Immature natural killer cell (primary cell): ENCODE measurements at regions not wholly inside any gene's neighbourhood (a gene's known extent, or its start where the extent isn't known, plus 50 kb on each side); places are given as distances from the start of the nearest gene placed in this dataset.
"Not testable (repeated sequence)": the region's sequence is repeated elsewhere in the genome, so short reads cannot be mapped to it uniquely, and the experiment has no call there.

ENCODE experiments used
- DNase-seq, 3 donors: peaks; one replicate each; pipeline ENCODE4 v3.0.0; 2022; ENCODE audit warnings: mixed read lengths in 1 of 3
- H3K27ac Mint-ChIP-seq, 6 donors: one replicate each; pipeline ENCODE4 v1.8.0; 2020; ENCODE audit warnings: mixed read lengths in 6 of 6, mild to moderate bottlenecking in 5 of 6, inconsistent platforms in 4 of 6, moderate library complexity in 3 of 6
- H3K27me3 Mint-ChIP-seq, 3 donors: one replicate each; pipeline ENCODE4 v1.8.0; 2020 to 2021; ENCODE audit warnings: low read depth in 3 of 3, mild to moderate bottlenecking in 3 of 3, mixed read lengths in 3 of 3, moderate library complexity in 3 of 3, inconsistent platforms in 1 of 3
- H3K36me3 Mint-ChIP-seq, 3 donors: one replicate each; pipeline ENCODE4 v1.8.0; 2020; ENCODE audit warnings: mixed read lengths in 3 of 3, inconsistent platforms in 2 of 3, mild to moderate bottlenecking in 2 of 3
- H3K4me1 Mint-ChIP-seq, 2 donors: one replicate each; pipeline ENCODE4 v1.8.0; 2020; ENCODE audit warnings: inconsistent platforms in 2 of 2, mild to moderate bottlenecking in 2 of 2, mixed read lengths in 2 of 2, moderate library complexity in 1 of 2
- H3K4me3 Mint-ChIP-seq, 5 donors: one replicate each; pipeline ENCODE4 v1.8.0; 2020; ENCODE audit warnings: mild to moderate bottlenecking in 5 of 5, mixed read lengths in 5 of 5, inconsistent platforms in 3 of 5, moderate library complexity in 3 of 5
- H3K9me3 Mint-ChIP-seq, 6 donors: one replicate each; pipeline ENCODE4 v1.8.0; 2020; ENCODE audit warnings: mild to moderate bottlenecking in 6 of 6, mixed read lengths in 6 of 6, inconsistent platforms in 4 of 6, moderate library complexity in 3 of 6

- Mint-ChIP-seq H3K27me3 (peaks cover 3 to 18% (median 9%) of the 10 kb centered on the region in 3 donors), H3K4me3 (peak overlapping the region in 4 of 5 donors; percentile 31 to 75 (median 48)), H3K4me1 (peaks cover 19 to 23% of the 10 kb centered on the region in 2 donors), H3K9me3 (peaks cover 0 to 2% (median 0%) of the 10 kb centered on the region in 6 donors), H3K36me3 (peaks cover 0 to 5% (median 0%) of the 10 kb centered on the region in 3 donors), H3K27ac (peak overlapping the region in 1 of 6 donors; percentile 27)
- peak; percentile 32 to 63 (median 40) for DNase-seq
These were observed 340.1 kb downstream of the BCL11B start for GRCh38 chr14:98931911-98932310.

- H3K4me1 Mint-ChIP-seq, result peaks cover 18 to 23% of the 10 kb centered on the region in 2 donors
- peak overlapping the region in 1 of 6 donors; percentile 37 for H3K27ac Mint-ChIP-seq
- H3K9me3 Mint-ChIP-seq, result peaks cover 0 to 2% (median 0%) of the 10 kb centered on the region in 6 donors
- peaks cover 4 to 18% (median 8%) of the 10 kb centered on the region in 3 donors for H3K27me3 Mint-ChIP-seq
- DNase-seq, result no peak
- peaks cover 0 to 2% (median 0%) of the 10 kb centered on the region in 3 donors for H3K36me3 Mint-ChIP-seq
- H3K4me3 Mint-ChIP-seq, result peak overlapping the region in 4 of 5 donors; percentile 19 to 75 (median 48)
These were observed 339.3 kb downstream of the BCL11B start for GRCh38 chr14:98932431-98933325.

GRCh38 chr14:98934569-98934968, 337.4 kb downstream of the BCL11B start:
- not testable (repeated sequence) for DNase-seq, H3K4me3 Mint-ChIP-seq, H3K36me3 Mint-ChIP-seq, H3K9me3 Mint-ChIP-seq, H3K27ac Mint-ChIP-seq
- H3K4me1 Mint-ChIP-seq, result peaks cover 18 to 23% of the 10 kb centered on the region in 2 donors
- peaks cover 8 to 17% (median 10%) of the 10 kb centered on the region in 3 donors for H3K27me3 Mint-ChIP-seq

- no peak for DNase-seq
- H3K36me3 Mint-ChIP-seq, result no peaks in the 10 kb centered on the region
- peaks cover 18 to 21% of the 10 kb centered on the region in 2 donors for H3K4me1 Mint-ChIP-seq
- H3K9me3 Mint-ChIP-seq, result peaks cover 0 to 2% (median 0%) of the 10 kb centered on the region in 6 donors
- peaks cover 8 to 20% (median 13%) of the 10 kb centered on the region in 3 donors for H3K27me3 Mint-ChIP-seq
- no peak overlapping the region for H3K27ac Mint-ChIP-seq
- H3K4me3 Mint-ChIP-seq, result no peak overlapping the region
These were observed 336.1 kb downstream of the BCL11B start for GRCh38 chr14:98935921-98936320.

- no peak for DNase-seq
- Mint-ChIP-seq H3K36me3 (no peaks in the 10 kb centered on the region), H3K4me1 (peaks cover 7 to 10% of the 10 kb centered on the region in 2 donors), H3K4me3 (no peak overlapping the region), H3K9me3 (peaks cover 0 to 2% (median 0%) of the 10 kb centered on the region in 6 donors), H3K27me3 (peaks cover 7 to 18% (median 13%) of the 10 kb centered on the region in 3 donors), H3K27ac (no peak overlapping the region)
These were observed 335.0 kb downstream of the BCL11B start for GRCh38 chr14:98937021-98937420.

- Mint-ChIP-seq H3K9me3 (peaks cover 0 to 2% (median 0%) of the 10 kb centered on the region in 6 donors), H3K36me3 (no peaks in the 10 kb centered on the region), H3K27ac (no peak overlapping the region), H3K4me3 (no peak overlapping the region), H3K27me3 (peaks cover 7 to 15% (median 13%) of the 10 kb centered on the region in 3 donors), H3K4me1 (peaks cover 0 to 1% of the 10 kb centered on the region in 2 donors)
- no peak for DNase-seq
These were observed 334.1 kb downstream of the BCL11B start for GRCh38 chr14:98937712-98938505.

- H3K27me3 Mint-ChIP-seq, result peaks cover 4 to 9% (median 7%) of the 10 kb centered on the region in 3 donors
- H3K27ac Mint-ChIP-seq, result no peak overlapping the region
- no peaks in the 10 kb centered on the region for H3K36me3 Mint-ChIP-seq
- H3K9me3 Mint-ChIP-seq, result no peaks in the 10 kb centered on the region
- H3K4me3 Mint-ChIP-seq, result no peak overlapping the region
- H3K4me1 Mint-ChIP-seq, result no peaks in the 10 kb centered on the region
- DNase-seq, result no peak
These were observed 331.1 kb downstream of the BCL11B start for GRCh38 chr14:98940693-98941437.

GRCh38 chr14:98941481-98941880, 330.5 kb downstream of the BCL11B start:
- no peak for DNase-seq
- peaks cover 4 to 9% (median 5%) of the 10 kb centered on the region in 3 donors for H3K27me3 Mint-ChIP-seq
- no peaks in the 10 kb centered on the region for H3K4me1 Mint-ChIP-seq
- H3K9me3 Mint-ChIP-seq, result no peaks in the 10 kb centered on the region
- no peaks in the 10 kb centered on the region for H3K36me3 Mint-ChIP-seq
- no peak overlapping the region for H3K4me3 Mint-ChIP-seq
- no peak overlapping the region for H3K27ac Mint-ChIP-seq

- no peaks in the 10 kb centered on the region for H3K9me3 Mint-ChIP-seq
- DNase-seq, result no peak
- no peaks in the 10 kb centered on the region for H3K4me1 Mint-ChIP-seq
- no peak overlapping the region for H3K27ac Mint-ChIP-seq
- peaks cover 2 to 12% (median 7%) of the 10 kb centered on the region in 3 donors for H3K27me3 Mint-ChIP-seq
- H3K36me3 Mint-ChIP-seq, result no peaks in the 10 kb centered on the region
- H3K4me3 Mint-ChIP-seq, result no peak overlapping the region
These were observed 328.1 kb downstream of the BCL11B start for GRCh38 chr14:98943907-98944306.

- Mint-ChIP-seq H3K27ac (no peak overlapping the region), H3K27me3 (peaks cover 0 to 10% (median 2%) of the 10 kb centered on the region in 3 donors), H3K4me3 (no peak overlapping the region), H3K36me3 (no peaks in the 10 kb centered on the region), H3K4me1 (no peaks in the 10 kb centered on the region), H3K9me3 (no peaks in the 10 kb centered on the region)
- no peak for DNase-seq
These were observed 327.0 kb downstream of the BCL11B start for GRCh38 chr14:98944989-98945388.

- no peak overlapping the region for H3K4me3 Mint-ChIP-seq
- no peaks in the 10 kb centered on the region for H3K36me3 Mint-ChIP-seq
- H3K4me1 Mint-ChIP-seq, result no peaks in the 10 kb centered on the region
- no peak overlapping the region for H3K27ac Mint-ChIP-seq
- peaks cover 0 to 8% (median 2%) of the 10 kb centered on the region in 3 donors for H3K27me3 Mint-ChIP-seq
- H3K9me3 Mint-ChIP-seq, result no peaks in the 10 kb centered on the region
- no peak for DNase-seq
These were observed 326.1 kb downstream of the BCL11B start for GRCh38 chr14:98945611-98946570.

GRCh38 chr14:98946940-98947339, 325.1 kb downstream of the BCL11B start:
- H3K36me3 Mint-ChIP-seq, result no peaks in the 10 kb centered on the region
- H3K27ac Mint-ChIP-seq, result no peak overlapping the region
- H3K4me1 Mint-ChIP-seq, result no peaks in the 10 kb centered on the region

More at GRCh38 chr14:98946940-98947339, 325.1 kb downstream of the BCL11B start:
- Mint-ChIP-seq H3K4me3 (no peak overlapping the region), H3K27me3 (peaks cover 0 to 8% (median 0%) of the 10 kb centered on the region in 3 donors), H3K9me3 (no peaks in the 10 kb centered on the region)
- DNase-seq, result no peak
